Thyroid gland (tissue), 4 donors: ENCODE measurements at regions not wholly inside any gene's neighbourhood (a gene's known extent, or its start where the extent isn't known, plus 50 kb on each side); places are given as distances from the start of the nearest gene placed in this dataset.
"Not testable (repeated sequence)": the region's sequence is repeated elsewhere in the genome, so short reads cannot be mapped to it uniquely, and the experiment has no call there.

ENCODE experiments used
- POLR2A ChIP-seq, 2 donors: fragments of 450-650 bp; IDR thresholded peaks; one replicate each; pipeline ENCODE4 v1.6.1; 2017; ENCODE audit warnings: antibody characterized with exemption in 2 of 2, mild to moderate bottlenecking in 2 of 2, moderate library complexity in 1 of 2
- TF ChIP-seq, protein P1 (sequence below), 6 experiments: fragments of 200-600 bp in 3 of 6; fragments of 450-650 bp in 3 of 6; sonication (generic) in 3 of 6; IDR thresholded peaks; one replicate each; pipeline ENCODE4 v1.5.1; 2016 to 2019; ENCODE audit warnings: antibody characterized with exemption in 6 of 6, mild to moderate bottlenecking in 2 of 6, inconsistent platforms in 1 of 6, moderate library complexity in 1 of 6

DNA sequence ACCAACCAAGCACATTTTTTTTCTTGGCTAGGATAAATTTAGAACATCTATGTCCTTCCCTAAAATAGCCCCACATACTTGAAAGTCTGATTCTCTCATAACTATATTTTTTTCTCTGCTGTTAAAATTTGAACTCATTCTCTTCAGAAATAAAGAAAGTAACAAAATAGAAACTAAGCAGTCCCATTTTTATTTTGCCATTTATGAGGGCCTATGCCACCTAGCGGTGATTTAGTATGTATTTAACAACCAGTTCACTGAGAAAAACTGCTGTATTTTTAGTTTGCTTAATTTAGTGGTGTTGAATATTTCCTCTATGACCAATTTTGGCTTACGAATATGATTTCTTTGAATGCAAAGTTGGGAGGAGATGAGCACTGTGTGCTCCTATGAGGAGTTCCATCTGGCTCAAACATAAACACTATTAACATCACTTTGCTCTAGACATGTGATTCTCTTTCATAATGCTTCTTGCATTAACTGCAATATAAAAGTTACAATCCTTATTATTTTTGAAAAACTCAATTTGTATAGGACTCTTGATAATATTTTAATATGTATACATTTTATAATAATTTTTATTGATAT is 116.6 kb downstream of the SYT15B start:
- TF ChIP-seq POLR2A (IDR thresholded peaks at IDR 0.05), result not testable (repeated sequence)
- TF ChIP-seq, protein P1, sequence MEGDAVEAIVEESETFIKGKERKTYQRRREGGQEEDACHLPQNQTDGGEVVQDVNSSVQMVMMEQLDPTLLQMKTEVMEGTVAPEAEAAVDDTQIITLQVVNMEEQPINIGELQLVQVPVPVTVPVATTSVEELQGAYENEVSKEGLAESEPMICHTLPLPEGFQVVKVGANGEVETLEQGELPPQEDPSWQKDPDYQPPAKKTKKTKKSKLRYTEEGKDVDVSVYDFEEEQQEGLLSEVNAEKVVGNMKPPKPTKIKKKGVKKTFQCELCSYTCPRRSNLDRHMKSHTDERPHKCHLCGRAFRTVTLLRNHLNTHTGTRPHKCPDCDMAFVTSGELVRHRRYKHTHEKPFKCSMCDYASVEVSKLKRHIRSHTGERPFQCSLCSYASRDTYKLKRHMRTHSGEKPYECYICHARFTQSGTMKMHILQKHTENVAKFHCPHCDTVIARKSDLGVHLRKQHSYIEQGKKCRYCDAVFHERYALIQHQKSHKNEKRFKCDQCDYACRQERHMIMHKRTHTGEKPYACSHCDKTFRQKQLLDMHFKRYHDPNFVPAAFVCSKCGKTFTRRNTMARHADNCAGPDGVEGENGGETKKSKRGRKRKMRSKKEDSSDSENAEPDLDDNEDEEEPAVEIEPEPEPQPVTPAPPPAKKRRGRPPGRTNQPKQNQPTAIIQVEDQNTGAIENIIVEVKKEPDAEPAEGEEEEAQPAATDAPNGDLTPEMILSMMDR (IDR thresholded peaks at IDR 0.05), result peak in 2 of 6 experiments; percentile 15 to 48
